ENCODE measurements at regions not wholly inside any gene's neighbourhood (a gene's known extent, or its start where the extent isn't known, plus 50 kb on each side); places are given as distances from the start of the nearest gene placed in this dataset.

DNA sequence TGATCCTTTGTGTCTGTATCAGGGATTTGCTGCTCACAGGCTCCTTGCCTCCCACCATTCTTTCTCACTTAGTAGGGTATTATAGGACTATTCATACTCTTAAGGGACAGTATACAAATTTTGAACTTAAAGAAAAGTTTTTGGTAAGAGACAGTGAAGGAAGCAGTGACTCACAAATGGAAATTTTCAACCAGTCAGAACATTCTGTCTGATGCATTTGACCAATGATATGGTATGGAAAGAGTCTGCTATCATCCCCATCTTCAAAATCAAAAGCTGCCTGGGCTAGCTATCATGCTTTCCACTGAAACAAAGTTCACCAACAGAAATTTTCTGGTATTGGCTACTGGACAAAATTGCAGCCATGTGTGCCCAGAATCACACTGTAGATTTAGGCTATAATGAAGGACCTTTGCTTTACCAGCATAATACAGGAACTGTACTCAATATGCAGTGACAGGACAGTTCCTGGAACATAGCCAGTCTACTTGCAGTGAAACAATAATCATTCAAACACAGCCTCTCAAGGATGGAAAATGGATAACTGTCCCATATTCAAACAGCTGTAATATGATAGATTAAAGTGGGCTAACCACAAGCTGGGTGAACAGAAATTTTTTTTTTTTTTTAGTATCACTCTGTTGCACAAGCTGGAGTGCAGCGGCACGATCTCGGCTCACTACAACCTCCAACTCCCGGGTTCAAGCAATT lies 109.0 kb upstream of the ACSL4 start:
- CTCF ChIA-PET, result interaction anchor here (1.4 kb wide), 2 partner anchors 11 to 15 kb away, joined by 3 read pairs; no protein-coding TSS in a partner anchor
- no peaks in the 10 kb centered on the region for H3K27me3 Mint-ChIP-seq
- Histone ChIP-seq H3K4me1 (ENCODE audit: insufficient read depth, low read length) (peaks cover 4% of the 10 kb centered on the region), H3K27me3 (ENCODE audit: control insufficient read depth in 1 of 2, insufficient read depth in 2 of 2, low read length in 2 of 2) (no peaks in the 10 kb centered on the region), H3K9me3 (ENCODE audit: control insufficient read depth in 1 of 2, insufficient read depth in 1 of 2, low read length in 2 of 2) (no peaks in the 10 kb centered on the region), H3K4me3 (ENCODE audit: low read length) (no peak overlapping the region), H3K27ac (ENCODE audit: low read depth in 1 of 2, low read length in 2 of 2) (no peak overlapping the region), H3K36me3 (ENCODE audit: insufficient read depth, low read length) (no peaks in the 10 kb centered on the region)
- POLR2A ChIA-PET, result no interaction called here
- no peaks in the 10 kb centered on the region for H3K9me3 Mint-ChIP-seq
- TF ChIP-seq, protein P1, sequence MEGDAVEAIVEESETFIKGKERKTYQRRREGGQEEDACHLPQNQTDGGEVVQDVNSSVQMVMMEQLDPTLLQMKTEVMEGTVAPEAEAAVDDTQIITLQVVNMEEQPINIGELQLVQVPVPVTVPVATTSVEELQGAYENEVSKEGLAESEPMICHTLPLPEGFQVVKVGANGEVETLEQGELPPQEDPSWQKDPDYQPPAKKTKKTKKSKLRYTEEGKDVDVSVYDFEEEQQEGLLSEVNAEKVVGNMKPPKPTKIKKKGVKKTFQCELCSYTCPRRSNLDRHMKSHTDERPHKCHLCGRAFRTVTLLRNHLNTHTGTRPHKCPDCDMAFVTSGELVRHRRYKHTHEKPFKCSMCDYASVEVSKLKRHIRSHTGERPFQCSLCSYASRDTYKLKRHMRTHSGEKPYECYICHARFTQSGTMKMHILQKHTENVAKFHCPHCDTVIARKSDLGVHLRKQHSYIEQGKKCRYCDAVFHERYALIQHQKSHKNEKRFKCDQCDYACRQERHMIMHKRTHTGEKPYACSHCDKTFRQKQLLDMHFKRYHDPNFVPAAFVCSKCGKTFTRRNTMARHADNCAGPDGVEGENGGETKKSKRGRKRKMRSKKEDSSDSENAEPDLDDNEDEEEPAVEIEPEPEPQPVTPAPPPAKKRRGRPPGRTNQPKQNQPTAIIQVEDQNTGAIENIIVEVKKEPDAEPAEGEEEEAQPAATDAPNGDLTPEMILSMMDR (IDR thresholded peaks at IDR 0.05), result no peak
- ATAC-seq (ENCODE audit: poor library complexity) (no peak), DNase-seq (no peak)
- H3K27ac Mint-ChIP-seq, result no peak overlapping the region
- no peak overlapping the region for H3K4me3 Mint-ChIP-seq
- no peaks in the 10 kb centered on the region for H3K4me1 Mint-ChIP-seq (ENCODE audit: low read depth)
- intact Hi-C loops (cut with DNase I, micrococcal nuclease), result no loop called here
- H3K36me3 Mint-ChIP-seq (ENCODE audit: low read depth), result no peaks in the 10 kb centered on the region

DNA sequence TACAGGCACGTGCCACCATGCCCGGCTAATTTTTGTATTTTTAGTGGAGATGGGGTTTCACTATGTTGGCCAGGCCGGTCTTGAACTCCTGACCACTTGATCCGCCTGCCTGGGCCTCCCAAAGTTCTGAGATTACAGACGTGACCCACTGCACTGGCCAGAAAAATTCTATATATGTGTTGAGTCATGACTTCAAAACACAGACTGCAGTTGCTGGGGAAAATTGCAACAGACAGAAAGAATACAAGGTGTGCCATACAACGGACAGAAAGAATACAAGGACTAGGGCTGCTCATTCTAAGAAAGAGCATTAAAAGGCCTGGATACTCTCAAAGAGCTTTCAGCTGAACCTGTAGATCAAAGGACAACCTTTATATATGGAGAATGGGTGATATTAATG lies 109.6 kb upstream of the ACSL4 start:
- no peak overlapping the region for H3K27ac Mint-ChIP-seq
- TF ChIP-seq, protein P1 (IDR thresholded peaks at IDR 0.05), result no peak

DNA sequence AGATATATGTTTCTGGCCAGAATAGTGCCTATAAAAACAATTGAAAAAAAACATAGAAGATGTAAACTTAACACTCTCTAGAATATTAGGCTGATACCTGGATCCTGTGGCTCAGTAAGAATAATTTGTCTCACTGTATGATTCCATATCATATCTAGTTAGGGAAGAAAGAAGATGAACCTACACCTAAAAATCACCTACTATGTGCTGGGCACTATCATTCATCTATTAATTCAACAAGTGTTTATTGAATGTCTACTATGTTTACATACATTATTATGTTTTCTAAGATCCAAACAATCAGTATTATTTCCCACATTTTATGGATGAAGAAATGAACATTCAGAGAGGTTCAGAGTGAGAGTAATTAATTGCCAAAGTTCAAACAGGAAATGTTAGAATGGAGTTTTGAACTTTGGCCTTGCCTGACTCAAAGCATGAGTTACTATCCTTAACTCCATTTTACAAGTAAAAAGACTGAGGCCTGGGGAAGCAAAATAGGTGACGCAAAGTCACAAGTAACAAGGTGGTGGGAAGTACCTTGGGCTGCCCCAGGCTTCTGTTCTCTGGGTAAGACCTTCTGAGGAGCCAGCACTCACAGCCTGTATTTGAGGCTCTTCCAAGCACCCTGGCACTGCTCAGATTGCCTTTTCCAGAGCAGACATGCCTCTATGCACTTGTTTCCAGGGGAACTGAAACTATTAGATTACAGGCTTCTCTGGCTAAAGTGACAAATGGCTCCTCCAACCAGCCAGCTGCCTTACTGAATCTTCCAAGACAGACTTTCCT lies 111.1 kb upstream of the ACSL4 start:
- peaks cover 4% of the 10 kb centered on the region for H3K4me1 ChIP-seq (ENCODE audit: insufficient read depth, low read length)
- intact Hi-C loops (cut with DNase I, micrococcal nuclease), result no loop called here
- Mint-ChIP-seq H3K27ac (no peak overlapping the region), H3K4me3 (no peak overlapping the region), H3K27me3 (no peaks in the 10 kb centered on the region), H3K4me1 (ENCODE audit: low read depth) (peaks cover 6% of the 10 kb centered on the region), H3K36me3 (ENCODE audit: low read depth) (no peaks in the 10 kb centered on the region), H3K9me3 (no peaks in the 10 kb centered on the region)
- ChIA-PET POLR2A (no interaction called here), CTCF (no interaction called here)
- ATAC-seq (ENCODE audit: poor library complexity) (no peak), DNase-seq (peak in 2 of 14 experiments; percentile 13 to 26)
- H3K9me3 ChIP-seq (ENCODE audit: control insufficient read depth in 1 of 2, insufficient read depth in 1 of 2, low read length in 2 of 2), result no peaks in the 10 kb centered on the region
- H3K27ac ChIP-seq (ENCODE audit: low read depth in 1 of 2, low read length in 2 of 2), result no peak overlapping the region
- no peaks in the 10 kb centered on the region for H3K27me3 ChIP-seq (ENCODE audit: control insufficient read depth in 1 of 2, insufficient read depth in 2 of 2, low read length in 2 of 2)
- TF ChIP-seq, protein P1 (IDR thresholded peaks at IDR 0.05), result no peak
- H3K36me3 ChIP-seq (ENCODE audit: insufficient read depth, low read length), result no peaks in the 10 kb centered on the region
- H3K4me3 ChIP-seq (ENCODE audit: low read length), result no peak overlapping the region

More for the DNA sequence above, 109.6 kb upstream of the ACSL4 start:
- no peaks in the 10 kb centered on the region for H3K36me3 ChIP-seq (ENCODE audit: insufficient read depth, low read length)
- Mint-ChIP-seq H3K27me3 (no peaks in the 10 kb centered on the region), H3K4me3 (no peak overlapping the region), H3K4me1 (ENCODE audit: low read depth) (no peaks in the 10 kb centered on the region), H3K9me3 (no peaks in the 10 kb centered on the region), H3K36me3 (ENCODE audit: low read depth) (no peaks in the 10 kb centered on the region)
- ChIA-PET CTCF (no interaction called here), POLR2A (no interaction called here)
- H3K4me3 ChIP-seq (ENCODE audit: low read length), result no peak overlapping the region
- ATAC-seq (ENCODE audit: poor library complexity), result no peak
- no peaks in the 10 kb centered on the region for H3K27me3 ChIP-seq (ENCODE audit: control insufficient read depth in 1 of 2, insufficient read depth in 2 of 2, low read length in 2 of 2)
- DNase-seq, result no peak
- H3K9me3 ChIP-seq (ENCODE audit: control insufficient read depth in 1 of 2, insufficient read depth in 1 of 2, low read length in 2 of 2), result no peaks in the 10 kb centered on the region
- intact Hi-C loops (cut with DNase I, micrococcal nuclease), result no loop called here
- no peak overlapping the region for H3K27ac ChIP-seq (ENCODE audit: low read depth in 1 of 2, low read length in 2 of 2)
- peaks cover 4% of the 10 kb centered on the region for H3K4me1 ChIP-seq (ENCODE audit: insufficient read depth, low read length)

All from CD4-positive, alpha-beta T cell (primary cell).